HG02943 (cell line): ENCODE measurements at regions not wholly inside any gene's neighbourhood (a gene's known extent, or its start where the extent isn't known, plus 50 kb on each side); places are given as distances from the start of the nearest gene placed in this dataset.
"Not testable (repeated sequence)": the region's sequence is repeated elsewhere in the genome, so short reads cannot be mapped to it uniquely, and the experiment has no call there.

ENCODE experiments used
- ATAC-seq: cut with Tn5 transposase; IDR thresholded peaks from one replicate; pipeline ENCODE4 v1.9.1; 2021; ENCODE audit warnings: mild to moderate bottlenecking, low read depth, moderate library complexity; ENCODE audit not compliant: unreplicated experiment

DNA sequence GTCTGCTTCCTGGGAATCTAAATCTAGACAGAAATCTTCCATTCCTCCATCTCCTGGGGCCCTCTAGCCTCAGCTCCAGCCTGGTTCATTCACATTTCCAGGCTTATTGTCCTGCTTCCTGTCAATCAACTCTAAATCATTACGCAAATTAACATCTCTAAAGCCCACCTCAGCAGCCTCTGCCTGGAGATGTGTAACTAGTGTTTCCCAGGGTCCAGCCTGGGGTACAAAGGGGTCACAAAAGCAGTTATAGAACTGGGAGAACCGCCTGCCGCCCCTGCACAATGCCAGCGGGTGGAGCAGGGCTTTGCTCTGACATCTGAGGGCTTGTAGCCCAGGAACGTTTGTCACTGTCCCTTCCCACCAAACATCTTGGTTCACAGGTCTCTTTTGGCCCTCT, 373.5 kb downstream of the RRAGC start:
- no peak for ATAC-seq

DNA sequence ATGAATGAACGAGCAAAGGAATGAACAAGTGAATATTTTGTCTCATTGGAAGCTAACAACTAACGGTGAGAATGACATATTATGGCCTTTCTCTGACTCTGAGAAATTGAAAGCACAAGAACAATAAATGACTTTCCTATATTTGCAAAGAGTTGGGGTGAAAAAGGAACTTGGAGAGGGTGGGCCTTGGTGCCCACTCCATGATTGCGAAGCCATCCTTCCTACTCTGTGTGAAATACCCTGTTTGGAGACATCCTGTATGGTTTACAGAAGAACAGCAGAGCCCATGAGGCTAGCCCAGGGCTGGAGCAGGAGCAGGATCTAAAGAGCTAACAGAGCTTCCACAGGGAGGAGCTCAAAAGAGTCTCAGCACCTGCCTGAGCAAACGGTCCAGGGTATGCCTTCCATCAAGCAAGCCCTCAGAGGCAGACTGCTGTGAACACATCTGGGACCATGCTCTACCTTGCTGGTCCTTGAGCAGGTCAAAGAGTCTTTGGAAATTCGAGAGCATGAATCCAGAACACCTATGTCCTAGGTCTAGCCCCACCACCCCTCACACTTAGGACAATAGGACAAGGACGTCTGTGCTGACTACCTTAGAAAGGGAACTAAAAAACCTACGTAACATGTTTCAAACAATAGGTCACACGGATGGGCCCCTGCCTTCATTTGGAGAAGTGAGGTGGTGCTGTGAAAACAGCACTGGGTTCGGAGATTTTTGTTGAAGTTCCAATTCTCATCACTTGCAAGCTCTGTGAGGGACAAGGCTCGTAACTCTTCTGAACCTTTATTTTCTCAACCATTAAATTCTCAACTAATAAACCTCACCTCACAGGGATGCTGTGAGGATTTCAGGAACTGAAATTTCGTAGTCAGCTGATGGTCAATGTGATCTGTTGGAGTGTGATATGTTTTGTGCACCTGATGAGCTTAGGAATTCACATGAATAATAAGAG, 377.4 kb downstream of the RRAGC start:
- ATAC-seq = no peak

DNA sequence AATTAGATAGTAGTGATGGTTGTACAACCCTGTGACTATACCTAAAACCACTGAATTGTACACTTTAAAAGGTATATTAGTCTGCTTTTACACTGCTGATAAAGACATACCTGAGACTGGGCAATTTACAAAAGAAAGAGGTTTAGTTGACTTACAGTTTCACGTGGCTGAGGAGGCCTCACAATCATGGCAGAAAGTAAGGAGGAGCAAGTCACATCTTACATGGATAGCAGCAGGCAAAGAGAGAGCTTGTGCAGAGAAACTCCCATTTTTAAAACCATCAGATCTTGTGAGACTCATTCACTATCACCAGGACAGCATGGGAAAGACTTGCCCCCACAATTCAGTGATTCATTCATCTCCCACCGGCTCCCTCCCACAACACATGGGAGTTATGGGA, 379.9 kb downstream of the RRAGC start:
- ATAC-seq = not testable (repeated sequence)

DNA sequence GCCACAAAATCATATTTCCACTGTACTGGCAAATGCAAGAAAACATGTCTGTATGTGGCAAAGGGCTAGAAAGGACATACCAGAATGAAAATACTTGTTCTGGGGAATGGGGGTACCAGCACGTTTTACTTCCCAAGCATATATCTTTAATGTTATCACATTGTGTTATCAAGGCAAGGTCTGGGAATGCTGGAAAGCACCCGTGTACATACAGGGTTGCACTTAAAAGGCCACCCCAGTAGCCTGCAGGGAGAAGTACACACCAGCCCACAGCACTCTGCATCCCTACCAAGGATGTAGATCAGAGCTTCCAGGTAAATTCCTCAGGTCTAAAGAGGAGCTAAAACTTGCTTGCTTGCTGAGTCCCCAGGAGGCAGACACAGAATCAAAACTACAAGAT, 381.8 kb downstream of the RRAGC start:
- ATAC-seq = no peak

DNA sequence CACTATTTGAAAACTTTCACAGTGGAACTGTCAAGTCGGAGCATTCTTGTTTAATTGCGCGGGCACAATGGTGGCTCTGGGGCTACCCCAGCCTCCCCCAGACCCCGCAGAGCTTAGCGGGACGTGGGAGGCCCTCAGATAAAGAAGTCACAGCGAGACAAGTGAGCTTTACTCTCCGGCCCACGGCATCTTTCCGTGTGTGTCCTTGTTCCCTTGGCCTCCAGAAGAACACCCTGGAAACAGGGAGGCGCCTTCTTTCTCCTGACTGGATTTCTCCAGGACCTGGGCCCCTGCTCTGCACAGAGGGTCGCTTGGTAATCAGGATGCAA, 382.8 kb downstream of the RRAGC start:
- no peak for ATAC-seq

DNA sequence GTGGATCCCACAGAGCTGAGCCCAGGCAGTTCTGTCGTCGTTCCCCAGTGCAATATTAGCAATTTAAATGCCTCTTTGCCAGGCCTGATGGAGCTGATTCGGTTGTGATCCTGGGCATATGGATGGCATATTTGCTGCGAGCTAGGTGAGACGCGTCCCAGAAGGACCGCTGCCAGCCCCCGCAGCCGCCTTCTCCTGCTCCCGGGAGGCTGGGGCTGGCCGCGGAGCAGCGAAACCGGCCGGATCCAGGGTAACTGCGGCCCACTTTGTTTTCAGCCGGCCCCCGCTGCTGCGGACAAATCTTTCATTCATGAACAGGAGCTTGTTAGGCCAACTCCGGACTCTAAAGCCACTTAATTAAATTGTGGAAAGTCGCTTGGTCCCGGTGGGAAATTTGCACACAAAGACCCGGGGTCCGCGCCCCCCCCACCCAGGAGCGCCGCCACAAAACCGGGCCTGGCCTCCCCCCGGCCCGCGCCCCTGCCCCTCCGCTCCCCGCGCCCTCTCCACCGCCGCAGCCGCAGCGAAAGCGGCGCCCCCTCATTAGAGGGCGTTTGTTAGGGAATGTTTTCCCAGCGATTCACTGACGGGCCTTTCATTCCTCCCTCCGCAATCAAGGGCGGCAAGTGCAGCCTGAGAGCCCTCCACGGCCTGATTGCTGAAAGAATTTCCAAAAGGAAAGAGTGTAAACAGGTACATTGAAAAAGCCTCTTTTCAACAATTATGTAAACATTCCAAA, 383.3 kb downstream of the RRAGC start:
- no peak for ATAC-seq

DNA sequence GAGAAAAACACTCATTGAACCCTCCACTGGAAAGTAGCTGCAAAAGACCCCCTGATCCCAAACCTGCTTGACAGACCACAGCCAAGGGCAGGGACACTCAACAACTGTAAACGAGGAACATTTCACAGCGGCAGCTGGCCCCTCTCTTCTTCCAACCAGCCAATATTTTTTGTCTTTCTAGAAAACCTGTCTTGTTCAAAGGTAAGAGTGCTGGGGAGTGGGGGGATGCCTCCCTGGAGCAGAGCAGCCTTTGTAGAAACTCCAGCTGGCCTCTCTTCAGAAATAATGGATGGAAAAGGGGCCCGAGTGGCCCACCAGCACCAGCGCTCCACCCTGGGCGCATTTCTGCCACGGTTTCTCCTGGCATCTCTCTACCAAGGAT, 384.0 kb downstream of the RRAGC start:
- ATAC-seq = no peak

DNA sequence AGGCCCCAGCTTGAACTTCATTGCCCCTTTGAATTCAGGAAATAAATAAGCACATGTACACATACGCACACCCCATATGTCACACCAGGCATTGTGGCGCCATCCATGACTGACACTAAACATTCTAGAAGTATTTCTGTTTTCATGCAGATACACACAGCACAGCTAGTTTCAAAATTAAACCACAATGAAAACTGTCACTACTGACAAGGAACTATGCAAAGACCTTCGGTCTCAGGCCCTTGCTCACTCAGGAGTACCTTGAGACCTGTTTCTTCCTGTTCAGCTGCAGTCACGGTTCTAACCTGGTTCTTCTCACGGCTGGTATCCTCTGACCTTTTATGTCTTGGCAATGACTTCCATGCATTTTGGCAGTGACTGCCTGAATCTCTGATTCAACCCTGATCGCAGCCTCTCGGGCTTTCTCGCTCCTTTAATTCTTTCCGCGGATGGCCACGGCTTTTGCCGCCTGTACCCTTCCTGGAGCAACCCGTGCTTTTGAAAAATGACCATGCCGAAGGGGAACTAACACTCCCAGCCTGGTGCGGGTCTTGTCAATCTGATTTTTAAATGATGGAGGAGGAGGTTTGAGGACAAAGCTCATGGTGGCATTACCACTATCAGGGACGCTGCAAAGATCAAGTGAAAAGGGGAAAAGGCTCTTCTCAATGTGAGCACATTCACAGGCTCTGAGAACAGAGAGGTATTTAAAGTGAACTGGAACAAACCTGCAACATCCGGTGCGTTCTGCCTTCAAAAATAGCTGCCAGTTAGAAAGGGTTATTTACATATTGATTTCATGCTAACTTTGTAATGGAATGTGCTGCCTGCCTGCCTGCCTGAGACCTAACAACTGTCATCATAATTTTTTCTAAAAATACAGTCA, 384.6 kb downstream of the RRAGC start:
- peak; percentile 79 for ATAC-seq

DNA sequence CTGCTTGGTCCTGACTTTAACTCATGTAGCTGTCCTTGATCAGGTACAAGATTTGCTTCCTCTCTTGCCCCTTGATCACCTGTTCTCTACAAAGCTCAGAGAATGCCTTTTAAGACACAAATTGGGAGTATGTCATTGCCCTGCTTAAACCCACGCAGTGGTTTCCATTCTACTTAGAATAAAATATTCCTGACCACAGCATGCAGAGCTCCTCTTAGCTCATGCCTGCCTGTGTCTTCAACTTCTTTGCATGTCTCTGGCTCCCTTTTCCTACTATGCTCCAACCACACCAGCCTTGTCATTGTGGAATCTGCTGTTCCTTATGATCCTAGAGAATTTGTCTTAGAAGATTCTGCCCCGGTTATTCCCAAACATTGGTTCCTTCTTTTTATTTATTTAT, 393.1 kb downstream of the RRAGC start:
- no peak for ATAC-seq

DNA sequence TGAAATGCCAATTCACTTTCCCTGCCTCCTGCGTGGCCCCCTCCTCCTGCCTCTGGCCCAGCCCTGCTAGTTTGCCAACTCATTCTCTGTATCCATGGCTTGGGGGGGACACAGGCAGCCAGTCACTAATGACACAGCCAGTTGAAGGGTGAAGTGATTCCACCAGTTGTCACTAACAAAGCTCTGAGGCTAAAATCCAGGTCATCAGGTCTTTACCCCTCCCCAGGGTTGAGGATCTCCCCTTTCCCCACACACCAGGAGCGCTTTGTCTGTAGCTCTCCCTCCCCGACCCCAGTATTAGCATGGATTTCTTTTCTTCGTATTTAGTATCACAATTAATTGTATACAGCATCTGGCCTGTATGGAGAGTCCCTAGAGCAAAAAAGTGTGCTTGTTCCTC, 394.1 kb downstream of the RRAGC start:
- no peak for ATAC-seq

DNA sequence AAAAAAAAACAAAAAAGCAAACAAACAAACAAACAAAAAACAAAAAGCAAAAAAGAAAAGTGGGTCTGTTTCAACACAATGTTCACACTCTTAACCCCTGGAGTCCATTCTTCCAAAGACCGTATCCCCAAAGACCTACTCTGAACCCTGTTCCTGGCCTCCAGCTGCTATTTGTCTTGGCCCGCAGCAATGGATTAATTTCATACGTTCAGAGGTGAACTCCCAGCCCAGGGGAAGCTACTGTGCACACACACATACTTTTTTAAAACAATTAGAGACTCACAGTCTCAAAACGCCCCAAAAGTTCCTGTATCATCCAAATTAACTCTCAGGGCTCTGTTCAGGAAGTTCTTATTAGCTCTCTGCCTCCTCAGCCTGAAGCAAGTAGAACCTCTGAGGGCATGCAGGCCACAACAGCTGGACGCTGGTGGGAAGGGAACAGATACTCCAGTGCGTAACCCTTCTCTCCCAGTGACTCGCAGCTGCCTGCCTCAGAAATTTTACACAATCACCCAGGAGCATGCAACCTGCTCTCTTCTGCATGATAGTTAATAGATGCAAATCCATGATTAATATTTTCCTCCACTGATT, 395.4 kb downstream of the RRAGC start:
- ATAC-seq = no peak

DNA sequence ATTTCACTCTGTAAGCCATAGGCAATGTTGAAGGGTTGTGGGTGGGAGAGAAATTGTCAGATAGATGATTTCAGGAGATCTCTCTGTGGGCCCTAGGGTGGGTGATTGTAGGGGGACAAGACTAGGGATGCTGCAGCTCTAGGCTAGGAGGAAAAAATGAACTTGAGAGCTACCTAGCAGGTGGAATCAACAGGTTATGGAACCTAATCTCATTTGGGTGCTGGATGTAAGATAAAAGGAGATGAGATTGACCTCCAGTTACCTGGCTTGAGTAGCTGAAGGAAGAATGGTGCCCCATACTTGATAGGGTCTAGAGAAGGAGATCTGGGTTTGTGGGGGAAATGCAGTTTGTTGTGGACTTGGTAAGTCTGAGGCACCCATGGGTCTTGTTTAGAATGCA, 396.5 kb downstream of the RRAGC start:
- no peak for ATAC-seq

DNA sequence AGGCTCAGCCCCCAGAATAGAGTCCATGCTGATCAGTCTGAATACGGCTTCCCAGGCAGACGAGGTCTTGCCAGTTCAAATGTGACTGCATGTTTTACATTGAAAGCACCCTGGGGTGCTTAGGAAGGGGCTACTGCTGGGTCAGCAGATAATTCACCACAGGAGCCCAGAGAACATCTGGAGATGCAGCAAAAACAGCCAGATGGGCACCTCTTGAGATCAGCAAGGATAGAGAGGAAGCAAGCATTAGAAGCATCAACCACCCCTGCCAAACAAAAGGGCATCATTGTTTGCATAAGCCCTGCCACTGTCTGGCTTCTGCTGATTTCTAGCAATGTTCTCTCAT, 403.1 kb downstream of the RRAGC start:
- no peak for ATAC-seq

DNA sequence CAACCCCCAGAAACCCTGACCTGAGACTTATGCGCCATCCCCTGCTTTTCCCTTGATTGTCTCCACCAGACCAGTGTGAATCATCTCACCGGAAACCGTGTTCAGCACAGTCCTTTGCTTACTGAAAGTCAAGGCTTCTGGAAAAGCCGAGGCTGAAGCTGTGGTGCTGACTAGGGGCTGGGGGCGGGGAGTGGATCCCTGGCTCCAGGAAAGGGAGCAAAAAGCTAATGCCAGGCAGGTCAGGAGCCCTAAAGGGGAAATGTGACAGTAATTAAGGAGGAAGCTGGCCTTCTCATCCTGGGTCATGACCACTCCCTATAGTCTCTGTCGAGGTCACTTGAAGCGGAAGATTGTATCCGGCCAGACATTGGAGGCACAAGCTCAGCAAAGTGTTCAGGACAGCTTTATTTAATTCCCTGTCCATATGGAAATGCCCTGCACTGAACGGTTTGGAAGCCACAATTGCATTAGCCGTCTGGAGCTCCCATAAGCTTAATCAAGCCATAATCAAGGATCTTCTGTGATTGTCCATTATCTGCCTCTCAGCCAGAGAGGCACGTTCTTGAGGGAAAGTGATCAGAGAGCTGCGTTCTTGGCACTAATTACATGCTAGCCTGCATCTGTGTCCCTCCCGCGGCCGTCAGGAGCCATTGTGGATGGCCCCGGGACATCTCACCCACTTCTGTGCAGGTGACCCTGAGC, 403.6 kb downstream of the RRAGC start:
- no peak for ATAC-seq

DNA sequence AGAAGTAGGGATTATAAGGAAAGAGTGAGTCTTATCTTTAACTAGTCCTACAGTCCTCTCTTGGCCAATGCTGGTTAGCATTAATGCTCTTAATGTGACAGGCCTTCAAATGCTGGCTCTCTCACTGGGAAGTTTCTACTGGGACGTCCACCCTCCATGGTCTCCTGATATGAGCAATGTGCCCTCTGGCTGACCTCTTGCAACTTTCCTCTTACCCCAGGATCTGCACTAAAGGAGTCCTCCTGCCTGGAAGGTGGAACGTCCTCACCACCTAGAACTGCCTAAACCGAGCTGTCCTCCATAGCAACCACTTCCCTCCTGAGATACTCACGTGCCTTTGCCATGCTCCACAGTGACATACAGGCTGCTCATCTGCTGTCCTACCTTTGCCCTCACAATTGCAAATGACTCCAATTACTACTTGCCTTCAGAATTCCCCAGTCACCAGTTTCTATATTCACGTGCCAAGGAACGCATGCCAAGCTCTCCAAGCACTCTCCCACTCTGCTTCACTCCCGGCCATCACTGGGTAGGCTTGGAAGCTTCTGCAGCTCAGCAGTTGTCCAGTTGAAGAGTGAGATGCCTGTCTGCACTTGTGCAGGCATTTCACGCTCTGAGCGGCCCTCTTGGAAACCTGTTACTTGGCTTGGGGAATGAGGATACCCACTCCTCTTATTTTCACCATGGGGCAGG, 404.7 kb downstream of the RRAGC start:
- no peak for ATAC-seq

DNA sequence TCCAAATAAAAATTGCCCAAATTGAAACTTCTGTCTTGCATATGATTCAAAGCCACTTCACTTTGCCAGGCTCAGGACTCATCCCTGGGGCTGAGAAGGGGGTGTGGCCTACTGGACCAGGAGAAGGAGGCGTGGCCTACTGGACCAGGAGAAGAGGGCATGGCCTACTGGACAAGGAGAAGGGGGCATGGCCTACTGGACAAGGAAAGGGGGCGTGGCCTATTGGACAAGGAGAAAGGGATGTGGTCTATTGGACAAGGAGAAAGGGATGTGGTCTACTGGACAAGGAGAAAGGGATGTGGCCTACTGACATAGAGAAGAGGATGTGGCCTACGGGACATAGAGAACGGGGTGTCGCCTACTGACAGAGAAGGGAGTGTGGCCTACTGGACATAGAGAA, 405.3 kb downstream of the RRAGC start:
- ATAC-seq = no peak

DNA sequence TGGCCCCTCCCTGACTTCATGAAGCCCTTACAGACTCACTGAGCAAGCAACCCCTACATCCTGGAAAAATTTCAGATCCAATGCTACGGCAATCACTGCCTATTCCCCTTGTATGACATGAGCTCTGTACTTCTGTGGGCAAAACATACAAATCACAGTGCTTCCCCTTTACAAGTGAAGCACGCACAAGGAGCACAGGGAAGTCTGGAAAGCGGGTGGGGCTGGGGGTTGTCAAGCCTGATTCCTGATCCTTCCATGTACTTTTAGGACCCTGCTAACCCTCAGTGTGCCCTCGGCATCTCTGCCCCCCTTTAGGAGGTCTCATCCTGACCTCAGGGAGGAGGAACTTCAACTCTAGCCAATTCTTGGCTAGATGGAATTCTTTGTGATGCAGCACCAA, 405.7 kb upstream of the POU3F1 start:
- ATAC-seq = no peak

DNA sequence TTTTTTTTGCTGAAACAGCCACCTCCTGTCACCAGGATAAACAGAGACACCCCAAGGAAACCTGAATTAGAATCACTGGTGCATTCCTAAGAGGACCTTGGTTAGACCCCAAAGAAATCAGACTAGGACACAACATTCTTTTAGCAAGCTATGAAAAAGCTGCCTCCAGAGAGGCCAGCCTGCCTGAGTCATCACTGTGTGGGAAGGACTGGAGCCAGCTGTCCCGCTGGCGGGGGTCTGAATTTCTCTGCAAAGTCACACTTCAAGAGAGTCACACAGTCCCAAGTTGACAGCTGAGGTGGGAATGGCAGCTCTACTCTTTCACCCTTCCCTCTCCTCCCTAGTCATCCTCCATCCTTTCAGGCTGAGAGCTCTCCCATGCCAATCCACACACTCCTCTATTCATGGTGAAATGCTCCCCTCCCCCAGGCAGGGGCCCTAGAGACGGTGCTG, 405.0 kb upstream of the POU3F1 start:
- no peak for ATAC-seq

DNA sequence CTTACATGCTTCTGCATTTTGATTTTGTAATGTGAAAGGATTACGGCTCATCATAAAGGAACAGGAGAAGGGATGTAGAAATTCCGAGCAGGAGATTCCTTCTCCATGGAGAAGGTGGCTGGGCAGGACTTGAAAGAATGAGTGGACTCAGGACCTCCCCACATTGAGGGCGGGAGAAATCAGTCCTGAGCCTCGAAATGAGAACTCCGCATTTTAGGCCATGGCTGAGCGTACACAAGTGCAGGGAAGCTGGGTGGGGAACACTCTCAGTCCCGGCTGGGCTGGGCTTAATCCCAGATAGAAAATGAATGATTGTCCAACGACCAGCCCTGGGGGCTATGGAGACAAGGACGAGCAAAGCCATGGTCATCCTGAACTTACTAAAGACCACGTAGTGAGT, 402.3 kb upstream of the POU3F1 start:
- ATAC-seq = no peak
